LNCAP (cell line): ENCODE measurements at regions not wholly inside any gene's neighbourhood (a gene's known extent, or its start where the extent isn't known, plus 50 kb on each side); places are given as distances from the start of the nearest gene placed in this dataset.

Experiments used
- TF ChIP-seq, protein P1 (sequence below): fragments of 450-650 bp; IDR thresholded peaks from 2 replicates; pipeline ENCODE4 v1.5.1; 2017; ENCODE audit warnings: mild to moderate bottlenecking

GRCh38 chr12:126212824-126213223 is 1147.6 kb downstream of the AACS start:
- TF ChIP-seq, protein P1, sequence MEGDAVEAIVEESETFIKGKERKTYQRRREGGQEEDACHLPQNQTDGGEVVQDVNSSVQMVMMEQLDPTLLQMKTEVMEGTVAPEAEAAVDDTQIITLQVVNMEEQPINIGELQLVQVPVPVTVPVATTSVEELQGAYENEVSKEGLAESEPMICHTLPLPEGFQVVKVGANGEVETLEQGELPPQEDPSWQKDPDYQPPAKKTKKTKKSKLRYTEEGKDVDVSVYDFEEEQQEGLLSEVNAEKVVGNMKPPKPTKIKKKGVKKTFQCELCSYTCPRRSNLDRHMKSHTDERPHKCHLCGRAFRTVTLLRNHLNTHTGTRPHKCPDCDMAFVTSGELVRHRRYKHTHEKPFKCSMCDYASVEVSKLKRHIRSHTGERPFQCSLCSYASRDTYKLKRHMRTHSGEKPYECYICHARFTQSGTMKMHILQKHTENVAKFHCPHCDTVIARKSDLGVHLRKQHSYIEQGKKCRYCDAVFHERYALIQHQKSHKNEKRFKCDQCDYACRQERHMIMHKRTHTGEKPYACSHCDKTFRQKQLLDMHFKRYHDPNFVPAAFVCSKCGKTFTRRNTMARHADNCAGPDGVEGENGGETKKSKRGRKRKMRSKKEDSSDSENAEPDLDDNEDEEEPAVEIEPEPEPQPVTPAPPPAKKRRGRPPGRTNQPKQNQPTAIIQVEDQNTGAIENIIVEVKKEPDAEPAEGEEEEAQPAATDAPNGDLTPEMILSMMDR = no peak

GRCh38 chr12:126218697-126219096 is 1153.5 kb downstream of the AACS start:
- TF ChIP-seq, protein P1 = no peak

GRCh38 chr12:126219139-126219538 is 1153.9 kb downstream of the AACS start:
- TF ChIP-seq, protein P1 = no peak

GRCh38 chr12:126219654-126220279 is 1154.5 kb downstream of the AACS start:
- TF ChIP-seq, protein P1 = no peak

- TF ChIP-seq, protein P1 = no peak
Measured at GRCh38 chr12:126224032-126224431, 1158.8 kb downstream of the AACS start.

DNA sequence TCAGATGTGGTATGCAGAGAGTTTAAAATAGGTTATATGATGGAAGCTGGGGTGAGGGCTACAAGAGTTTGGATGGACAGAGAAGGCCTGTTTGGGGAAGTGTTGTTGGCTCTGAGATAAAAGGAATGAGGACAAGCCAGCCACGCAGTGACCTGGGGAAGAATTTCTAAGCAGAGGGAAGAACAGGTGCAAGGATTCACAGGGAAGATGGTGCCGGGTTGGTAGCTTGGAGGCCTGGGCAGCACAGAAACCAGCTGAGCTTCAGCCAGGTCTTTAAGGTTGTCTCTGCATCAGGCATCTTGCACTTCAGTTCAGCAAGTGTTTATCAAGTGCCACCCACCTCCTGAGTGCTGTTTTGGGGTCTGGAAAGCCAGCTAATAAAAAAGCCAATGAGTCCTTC is 1163.7 kb downstream of the AACS start:
- TF ChIP-seq, protein P1 = no peak

GRCh38 chr12:126232711-126233110 is 1167.5 kb downstream of the AACS start:
- TF ChIP-seq, protein P1 = no peak

DNA sequence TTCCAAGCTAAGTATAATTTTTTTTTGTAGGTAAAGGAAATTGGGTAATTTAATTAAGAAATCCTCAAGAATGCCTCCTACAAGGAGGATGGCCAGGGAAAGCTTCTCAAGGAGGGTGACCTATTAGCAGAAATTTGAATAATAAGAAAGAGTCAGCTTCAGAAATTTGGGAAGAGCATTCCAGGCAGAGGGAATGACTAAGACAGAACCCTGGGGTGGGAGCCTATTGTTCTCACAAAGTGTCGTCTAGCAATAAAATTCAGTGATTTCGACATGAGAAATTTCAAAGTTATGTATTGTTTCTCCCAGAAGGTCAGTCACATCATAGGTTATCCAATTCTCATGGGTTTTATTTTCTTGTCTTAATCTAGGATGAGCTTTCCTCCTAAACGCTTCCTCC is 1168.4 kb downstream of the AACS start:
- TF ChIP-seq, protein P1 = no peak
